HepG2 (cell line): ENCODE measurements at regions not wholly inside any gene's neighbourhood (a gene's known extent, or its start where the extent isn't known, plus 50 kb on each side); places are given as distances from the start of the nearest gene placed in this dataset.

Experiments used
- ATF7 ChIP-seq, 2 experiments: fragments of 450-650 bp in 1 of 2; sonication (generic) in 1 of 2; formaldehyde crosslinking in 1 of 2; IDR thresholded peaks; 2 replicates each; pipeline versions ENCODE4 v1.4.0 to v1.6.1; 2016 to 2020; ENCODE audit warnings: antibody characterized with exemption in 1 of 2, mild to moderate bottlenecking in 1 of 2, missing genetic modification reagents in 1 of 2
- FOXC1 ChIP-seq: sonication (generic); formaldehyde crosslinking; IDR thresholded peaks from 2 replicates; pipeline ENCODE4 v1.8.0; 2022; ENCODE audit warnings: mild to moderate bottlenecking, missing genetic modification reagents, borderline replicate concordance
- PRDM10 ChIP-seq: sonication (generic); formaldehyde crosslinking; IDR thresholded peaks from 2 replicates; pipeline ENCODE4 v1.4.0; 2020; ENCODE audit warnings: low read depth, missing genetic modification reagents
- RFX1 ChIP-seq: fragments of 450-650 bp; IDR thresholded peaks from 2 replicates; pipeline ENCODE4 v1.6.1; 2017
- TAF1 ChIP-seq: sonication (generic); formaldehyde crosslinking; IDR thresholded peaks from 2 replicates; pipeline ENCODE4 v1.4.0; 2020; ENCODE audit warnings: missing genetic modification reagents
- YY1 ChIP-seq: IDR thresholded peaks from 2 replicates; pipeline ENCODE4 v1.6.1; 2011; ENCODE audit warnings: low read length, low read depth, moderate library complexity, mild to moderate bottlenecking; ENCODE audit not compliant: insufficient read depth, insufficient replicate concordance
- ZNF180 ChIP-seq: sonication (generic); formaldehyde crosslinking; IDR thresholded peaks from 2 replicates; pipeline ENCODE4 v1.4.0; 2020; ENCODE audit warnings: low read depth, missing genetic modification reagents, borderline replicate concordance
- ZNF224 ChIP-seq: sonication (generic); formaldehyde crosslinking; IDR thresholded peaks from 2 replicates; pipeline ENCODE4 v1.5.0; 2020; ENCODE audit warnings: mild to moderate bottlenecking, missing genetic modification reagents

- TF ChIP-seq ZNF224 (no peak), FOXC1 (CRISPR knock-in tag) (no peak), RFX1 (no peak), TAF1 (CRISPR knock-in tag) (no peak), ATF7 (IDR thresholded peaks at IDR 0.05) (no peak), ATF7 (CRISPR knock-in tag; IDR thresholded peaks at IDR 0.05) (no peak), ZNF180 (no peak), YY1 (no peak), PRDM10 (CRISPR knock-in tag) (no peak)
Measured at GRCh38 chr14:29351996-29352705, 575.5 kb downstream of the PRKD1 start.
